GM19238 (cell line): ENCODE measurements at regions not wholly inside any gene's neighbourhood (a gene's known extent, or its start where the extent isn't known, plus 50 kb on each side); places are given as distances from the start of the nearest gene placed in this dataset.
"Not testable (repeated sequence)": the region's sequence is repeated elsewhere in the genome, so short reads cannot be mapped to it uniquely, and the experiment has no call there.

Experiments
- DNase-seq: peaks from one replicate; pipeline ENCODE4 v3.0.0; 2011; ENCODE audit warnings: low spot score; ENCODE audit not compliant: insufficient read length

DNA sequence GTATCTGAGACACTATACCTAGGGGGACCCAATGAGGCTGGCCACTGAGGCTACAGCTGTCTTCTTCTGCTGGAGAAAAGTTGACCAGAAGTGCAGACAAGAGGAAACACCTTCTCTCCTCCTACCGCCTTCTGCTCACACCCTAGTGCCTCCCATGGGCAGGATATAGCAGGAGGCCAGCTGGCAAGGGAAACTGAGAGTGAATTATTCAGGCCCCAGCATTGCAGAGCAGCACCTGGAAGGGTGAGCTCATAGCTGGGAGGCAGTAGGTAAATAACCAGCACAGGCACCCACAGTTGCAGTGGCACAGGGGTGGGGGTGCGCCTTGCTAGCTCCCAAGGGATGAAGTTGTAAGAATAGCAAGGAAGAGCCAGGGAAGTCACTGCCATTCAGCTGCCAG lies 267.4 kb upstream of the NCAM1 start:
- DNase-seq, result no peak

DNA sequence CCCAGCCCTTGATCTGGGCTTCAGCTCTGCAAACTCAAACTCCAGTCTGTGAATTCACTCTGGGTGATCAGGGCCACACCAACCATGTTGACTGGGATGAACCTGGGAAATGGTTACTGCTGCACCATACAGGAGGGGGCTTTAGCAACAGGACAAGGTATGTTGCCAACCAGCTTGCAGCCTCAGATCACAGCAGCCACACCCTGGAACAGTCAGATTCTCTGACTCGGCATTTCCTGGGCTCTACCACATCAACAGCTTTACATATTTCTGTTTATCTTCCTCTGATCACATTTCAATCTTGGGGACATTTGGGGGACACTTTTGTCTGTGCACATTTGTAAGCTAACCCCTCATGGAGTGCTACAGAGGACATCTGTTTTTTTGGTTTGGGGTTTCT lies 267.0 kb upstream of the NCAM1 start:
- DNase-seq, result no peak

DNA sequence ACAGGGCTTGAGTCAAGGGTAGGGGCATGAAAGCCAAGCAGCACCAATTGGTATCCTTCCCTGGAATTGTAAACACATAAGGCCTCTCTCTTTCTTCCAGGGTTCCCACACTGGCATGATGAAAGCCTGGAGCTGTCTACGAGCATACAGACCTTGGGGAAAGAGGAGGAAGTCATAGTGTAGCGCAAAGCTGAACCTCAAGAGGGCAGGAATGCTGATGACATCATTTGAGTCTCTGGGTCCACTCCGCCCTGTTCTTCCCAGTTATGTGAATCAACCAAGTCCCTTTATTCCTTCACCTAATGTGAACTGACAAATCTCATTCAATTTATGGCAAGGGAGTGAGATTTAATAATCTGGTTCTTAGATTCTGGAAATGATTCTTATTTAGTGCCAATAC lies 266.4 kb upstream of the NCAM1 start:
- DNase-seq, result no peak

DNA sequence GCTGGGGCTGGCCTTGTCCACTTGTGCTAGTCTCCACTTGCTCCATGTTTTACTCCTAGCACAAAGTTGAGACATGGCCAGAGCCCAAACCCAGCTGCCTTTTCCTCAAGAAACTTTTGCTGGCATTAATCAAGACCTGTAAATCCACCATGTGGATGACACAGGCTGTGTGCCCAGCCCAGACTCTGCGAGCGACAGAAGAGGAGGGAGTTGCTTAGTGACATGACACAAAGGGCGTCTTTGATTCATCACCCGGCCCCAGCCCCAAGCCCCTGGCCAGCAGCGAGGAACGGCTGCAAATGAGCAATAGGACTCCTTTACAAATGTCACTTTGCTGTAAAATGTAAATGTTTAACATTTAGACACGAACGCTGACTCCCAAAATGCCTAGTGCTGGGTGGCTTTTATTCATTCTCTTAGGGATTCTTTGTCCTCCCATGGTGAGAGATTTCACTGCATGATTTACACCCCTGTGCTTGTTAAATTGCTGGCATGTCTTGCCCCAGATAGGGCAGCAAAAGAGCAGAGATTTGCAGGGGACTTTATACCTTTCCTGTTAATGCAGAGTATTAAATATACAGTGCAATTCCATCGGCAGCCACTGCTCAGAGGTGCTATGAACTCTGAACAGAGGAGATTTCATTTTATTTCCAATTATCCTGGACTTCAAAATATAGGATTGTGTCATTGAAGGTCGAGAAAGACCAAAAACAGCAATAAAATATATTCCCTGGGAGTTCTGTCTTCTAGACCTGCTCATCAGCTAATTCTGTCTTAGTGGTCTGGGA lies 263.6 kb upstream of the NCAM1 start:
- DNase-seq, result no peak

DNA sequence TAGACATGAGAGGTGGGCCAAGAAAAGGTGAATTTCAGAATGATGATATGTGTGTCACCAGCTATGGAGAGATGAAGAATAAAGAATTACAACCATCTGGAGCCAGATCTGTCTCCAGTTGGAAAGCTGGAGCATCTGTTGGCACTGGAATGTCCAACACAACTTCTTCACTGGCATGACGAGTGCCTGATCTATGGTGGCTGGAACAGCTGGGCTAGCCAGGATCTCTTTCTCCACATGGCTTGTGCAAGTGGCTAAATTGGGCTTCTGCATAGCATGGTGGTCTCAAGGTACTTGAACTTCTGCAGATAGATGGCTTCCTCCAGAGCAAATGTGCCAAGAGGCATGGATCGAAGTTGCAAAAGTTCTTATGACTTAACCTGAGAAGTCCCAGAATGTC lies 256.1 kb upstream of the NCAM1 start:
- no peak for DNase-seq

DNA sequence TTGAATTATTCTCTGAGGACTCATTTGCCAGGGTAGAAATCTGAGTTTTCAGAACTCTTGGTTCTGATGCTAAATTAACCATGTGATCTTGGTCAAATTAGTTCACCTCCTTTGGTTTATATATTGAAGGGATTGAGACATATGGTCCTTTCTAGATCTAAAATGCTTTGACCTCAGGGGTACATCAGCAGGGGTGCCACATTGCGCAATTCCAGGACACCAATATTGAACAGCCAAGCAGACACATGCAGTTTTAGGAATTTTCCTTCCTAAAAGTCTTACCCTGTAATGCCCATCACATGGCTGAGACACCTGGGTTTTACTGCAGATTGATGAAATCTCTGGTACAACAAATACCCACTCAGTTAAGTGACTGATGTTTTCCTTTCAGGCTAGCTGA lies 254.4 kb upstream of the NCAM1 start:
- no peak for DNase-seq

DNA sequence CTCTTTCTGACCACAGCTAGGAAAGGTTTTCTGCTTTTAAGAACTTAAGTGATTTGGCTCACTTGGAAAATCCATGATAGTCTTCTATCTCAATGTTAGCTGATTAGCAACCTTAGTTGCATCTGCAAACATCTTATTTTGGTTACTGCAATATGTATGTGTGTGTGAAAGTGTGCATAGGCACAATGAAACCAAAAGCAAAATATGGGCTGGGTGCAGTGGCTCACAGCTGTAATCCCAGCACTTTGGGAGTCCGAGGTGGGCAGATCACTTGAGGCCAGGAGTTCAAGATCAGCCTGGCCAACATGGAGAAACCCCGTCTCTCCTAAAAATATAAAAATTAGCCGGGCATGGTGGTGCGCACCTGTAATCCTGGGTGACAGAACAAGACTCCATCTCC lies 246.9 kb upstream of the NCAM1 start:
- not testable (repeated sequence) for DNase-seq

DNA sequence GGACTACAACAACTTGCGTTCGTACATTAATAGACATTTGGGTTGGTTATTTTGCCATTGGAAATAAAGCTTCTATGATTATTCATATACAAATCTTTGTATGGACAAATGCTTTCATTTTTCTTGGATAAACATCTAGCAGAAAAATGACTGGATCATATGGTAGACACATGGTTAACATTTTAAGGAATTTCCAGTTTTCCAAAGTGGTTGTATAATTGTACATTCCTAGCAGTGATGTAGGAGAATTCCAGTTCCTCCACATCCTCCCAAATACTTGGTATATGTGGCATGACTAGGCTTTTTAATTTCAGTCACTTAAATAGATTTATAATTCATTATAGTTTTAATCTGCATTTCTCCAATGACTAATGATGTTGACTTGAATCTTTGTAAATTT lies 246.2 kb upstream of the NCAM1 start:
- no peak for DNase-seq

DNA sequence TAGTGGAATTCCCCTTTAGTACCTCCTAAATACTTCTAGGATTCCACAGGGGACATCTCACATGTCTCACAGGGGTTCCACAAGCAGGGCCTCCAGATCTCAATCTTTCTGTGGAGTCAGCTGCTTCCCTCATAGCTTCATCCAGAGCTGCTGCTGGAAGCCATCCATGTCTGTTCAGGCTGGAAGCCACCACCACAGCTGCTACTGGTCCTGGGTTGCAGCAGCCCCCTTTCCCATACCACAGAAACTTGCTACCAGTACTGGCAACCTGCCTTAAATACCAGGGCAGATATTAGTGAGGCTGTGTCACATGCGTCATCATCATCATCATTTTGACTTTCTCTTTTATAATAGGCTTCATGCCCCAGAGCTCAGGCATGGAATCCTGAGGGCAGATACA lies 242.7 kb upstream of the NCAM1 start:
- no peak for DNase-seq

DNA sequence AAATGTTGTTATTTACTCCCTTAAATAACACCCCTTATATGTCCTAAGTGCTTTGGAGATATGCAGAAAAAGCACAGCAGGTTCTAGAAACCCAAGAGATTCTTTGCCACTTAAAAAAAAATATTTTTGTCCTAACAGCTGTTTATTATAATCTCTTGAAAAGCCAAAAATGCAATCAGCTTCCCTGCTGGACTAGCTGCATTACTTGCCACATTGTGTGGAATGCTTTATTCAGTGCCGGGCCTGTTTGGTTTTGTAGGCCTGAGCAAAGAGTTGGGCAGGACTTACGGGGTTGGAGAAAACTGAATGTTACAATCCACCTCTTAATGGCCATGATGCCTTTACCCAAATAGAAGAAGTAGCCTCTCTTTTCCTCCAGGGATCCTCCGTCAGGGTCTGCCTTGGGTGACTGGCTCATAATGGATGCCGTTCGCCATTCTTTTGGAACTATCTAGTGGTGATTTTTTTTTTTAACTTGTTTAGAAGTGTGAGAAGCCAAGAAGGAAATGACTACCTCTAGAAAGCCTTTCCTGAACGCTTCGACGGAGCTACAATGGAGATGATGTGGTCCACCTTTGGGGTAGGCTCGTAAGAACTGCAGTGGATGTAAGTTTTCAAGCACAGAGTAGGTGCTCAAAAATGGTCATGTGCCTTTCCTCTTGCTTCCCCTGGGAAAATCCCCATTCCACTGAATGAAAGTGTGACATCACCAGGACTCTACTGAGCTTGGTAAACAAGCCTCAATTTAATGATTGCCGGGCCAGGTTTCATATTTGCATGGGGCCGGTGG lies 241.3 kb upstream of the NCAM1 start:
- no peak for DNase-seq

DNA sequence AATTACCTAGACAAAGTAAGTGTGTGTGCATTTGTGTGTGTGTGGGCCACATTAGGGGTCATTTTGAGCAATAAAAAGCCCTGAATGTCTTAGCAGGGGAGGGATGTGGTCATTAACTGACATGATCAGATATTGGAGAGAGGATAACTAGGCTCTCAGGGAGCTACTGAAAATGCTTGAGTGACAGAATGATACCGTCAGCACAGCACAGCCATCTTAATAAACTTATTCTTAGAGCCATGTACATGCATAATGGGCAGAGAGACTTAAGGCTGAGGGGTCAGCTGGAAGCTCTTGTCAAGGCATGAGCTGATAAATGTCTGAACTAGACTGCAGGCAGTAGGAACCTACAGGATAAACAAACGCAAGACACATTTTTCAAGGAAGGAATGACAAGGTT lies 239.1 kb upstream of the NCAM1 start:
- no peak for DNase-seq

DNA sequence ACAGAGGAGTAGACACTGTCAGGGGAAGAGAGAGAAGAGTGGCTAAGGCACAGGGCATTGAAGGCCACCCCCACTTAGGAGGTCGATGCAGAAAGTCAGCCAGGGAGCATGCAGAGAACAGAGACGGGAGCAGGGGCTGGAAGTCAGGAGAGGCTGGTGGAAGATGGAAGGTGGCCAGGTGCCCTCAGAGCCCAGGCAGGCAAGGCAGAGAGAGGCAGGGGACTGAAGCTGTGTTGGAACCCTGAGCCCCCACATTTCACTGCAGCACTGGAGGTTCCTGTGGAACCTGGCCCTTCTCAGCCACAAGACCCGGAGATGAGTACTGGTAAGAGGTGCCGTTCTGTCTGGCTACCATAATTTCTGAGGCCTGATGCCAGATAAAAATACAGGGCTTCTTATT lies 238.3 kb upstream of the NCAM1 start:
- no peak for DNase-seq

DNA sequence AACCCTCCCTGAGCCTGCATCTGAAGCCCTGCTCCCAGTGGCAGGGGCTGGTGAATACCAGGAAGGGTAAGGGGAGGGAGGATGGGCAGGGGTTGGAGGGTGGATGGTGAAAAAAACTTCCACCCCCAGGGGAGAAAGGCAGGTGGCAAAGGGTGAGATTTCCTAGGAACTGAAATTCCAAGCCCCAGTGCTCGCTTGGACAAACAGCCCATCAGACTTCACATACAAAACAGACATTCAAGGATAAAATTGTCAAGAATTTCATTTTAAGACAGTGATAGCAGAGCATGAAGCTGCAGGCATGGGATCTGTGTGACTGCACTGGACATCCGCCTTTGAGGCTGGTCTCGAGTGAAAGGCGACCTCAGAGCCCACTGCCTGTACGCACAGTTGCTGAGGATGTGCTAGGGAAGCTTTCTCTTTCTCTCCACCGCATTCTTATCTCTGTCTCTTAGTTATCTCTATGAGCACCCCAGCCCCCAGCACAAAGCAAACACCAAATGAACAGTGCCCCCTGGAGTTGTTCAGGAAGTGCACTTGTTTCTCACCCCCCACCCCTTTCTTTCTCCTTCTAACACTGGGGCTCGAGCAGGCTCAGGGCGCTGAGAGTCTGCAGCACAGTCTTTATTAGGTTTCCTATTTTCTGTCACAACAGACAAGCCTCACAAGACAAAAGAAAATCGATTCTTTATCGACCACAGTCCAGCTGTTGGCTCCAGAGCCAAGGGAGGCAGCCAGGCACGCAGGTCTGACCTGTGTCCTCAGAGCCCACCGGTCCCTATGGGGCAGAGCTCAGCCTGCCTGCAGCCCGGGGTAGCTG lies 237.3 kb upstream of the NCAM1 start:
- DNase-seq, result no peak

DNA sequence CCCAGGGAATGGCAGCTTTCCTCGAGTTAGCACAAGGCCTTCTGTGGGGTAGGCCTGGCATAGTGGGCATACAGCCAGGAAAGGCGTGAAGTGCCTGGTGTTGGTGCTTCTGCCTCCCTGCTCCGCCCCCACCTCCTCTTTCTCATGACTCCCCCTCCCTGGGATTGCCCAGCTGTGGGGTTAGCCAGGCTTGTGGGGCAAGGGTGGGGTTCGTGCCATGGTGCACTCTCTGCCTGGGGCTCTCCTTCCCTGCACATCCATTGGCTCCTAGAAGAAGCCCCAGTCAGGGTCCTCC lies 236.8 kb upstream of the NCAM1 start:
- DNase-seq, result no peak

DNA sequence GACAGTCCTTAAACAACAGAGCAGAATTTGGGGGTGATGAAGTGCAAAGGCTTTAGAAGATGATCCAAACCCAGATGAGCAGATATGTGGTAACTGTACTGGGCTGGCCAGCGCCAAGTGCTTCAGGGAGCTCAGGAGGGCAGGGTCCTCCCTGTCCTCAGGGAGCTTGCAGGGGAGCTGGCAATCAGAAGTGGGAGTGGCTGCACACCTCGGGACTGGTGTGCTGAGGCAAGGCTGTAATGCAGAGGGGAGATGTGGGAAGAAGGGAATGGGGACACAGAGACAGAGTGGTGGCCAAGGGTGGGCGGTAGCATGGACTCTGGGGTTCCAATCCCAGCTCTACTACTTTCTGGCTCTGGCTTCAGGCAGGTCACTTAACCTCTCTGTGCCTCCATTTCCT lies 235.6 kb upstream of the NCAM1 start:
- DNase-seq, result no peak

DNA sequence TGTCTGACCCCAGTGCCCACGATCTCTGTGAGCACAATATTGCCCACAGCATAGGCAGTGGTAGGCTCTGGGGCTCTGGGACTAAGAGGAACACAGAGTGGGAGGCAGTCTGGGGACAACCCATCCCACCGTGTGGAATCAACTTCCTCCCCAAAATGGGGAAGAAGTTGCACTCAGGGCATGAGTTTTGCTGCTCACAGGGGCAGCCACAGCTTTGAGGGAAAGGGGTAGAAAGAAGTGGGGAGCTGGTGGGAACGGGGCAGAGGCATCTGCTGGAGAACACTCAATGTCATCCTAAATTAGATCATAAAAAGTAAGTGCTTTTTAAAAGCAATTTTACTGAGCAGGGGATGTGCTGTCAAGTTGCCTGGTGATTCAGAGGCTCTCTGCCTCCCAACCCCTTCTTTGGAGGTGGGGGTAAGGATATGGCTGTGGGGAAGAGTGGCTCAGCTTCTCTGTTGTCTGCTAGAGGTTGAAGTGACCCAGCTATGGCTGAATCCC lies 233.8 kb upstream of the NCAM1 start:
- no peak for DNase-seq

DNA sequence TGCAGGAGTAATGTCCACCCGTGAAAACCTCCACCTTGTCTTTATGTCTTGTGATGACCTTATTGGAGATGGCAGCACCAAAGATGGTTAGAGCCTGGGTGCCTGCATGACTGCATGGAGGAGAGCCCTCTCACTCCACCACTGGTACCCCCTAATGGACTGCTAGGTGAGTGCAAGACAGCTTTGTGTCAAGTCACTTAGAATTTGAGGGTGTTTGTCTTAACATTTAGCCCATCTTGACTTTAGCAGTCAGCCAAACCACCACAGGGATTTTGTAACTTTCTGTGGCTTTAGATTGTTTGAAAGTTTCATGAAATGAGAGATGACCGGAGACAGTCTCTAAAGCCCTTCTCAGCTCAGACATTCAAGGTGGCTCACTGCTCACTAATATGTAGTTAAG lies 232.9 kb upstream of the NCAM1 start:
- DNase-seq, result no peak

DNA sequence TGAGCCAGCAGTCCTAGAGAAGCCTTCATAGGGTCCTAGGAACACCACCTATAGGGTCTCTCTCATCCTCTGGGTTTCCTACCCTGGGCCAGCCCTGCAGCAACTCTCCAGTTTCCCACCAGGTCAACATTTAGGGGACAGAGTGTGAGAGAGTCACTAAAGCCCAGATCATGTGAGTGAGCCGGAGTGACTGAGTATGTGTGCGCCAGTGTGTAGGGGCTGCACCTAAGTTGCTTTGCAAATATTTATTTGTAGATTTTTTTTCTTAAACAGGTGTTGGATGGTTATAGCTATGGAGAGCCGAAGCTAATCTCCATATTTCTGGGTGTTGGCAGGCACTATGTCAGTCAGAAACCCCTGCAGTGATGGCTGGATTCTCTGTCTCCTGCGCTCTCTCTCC lies 232.5 kb upstream of the NCAM1 start:
- no peak for DNase-seq

DNA sequence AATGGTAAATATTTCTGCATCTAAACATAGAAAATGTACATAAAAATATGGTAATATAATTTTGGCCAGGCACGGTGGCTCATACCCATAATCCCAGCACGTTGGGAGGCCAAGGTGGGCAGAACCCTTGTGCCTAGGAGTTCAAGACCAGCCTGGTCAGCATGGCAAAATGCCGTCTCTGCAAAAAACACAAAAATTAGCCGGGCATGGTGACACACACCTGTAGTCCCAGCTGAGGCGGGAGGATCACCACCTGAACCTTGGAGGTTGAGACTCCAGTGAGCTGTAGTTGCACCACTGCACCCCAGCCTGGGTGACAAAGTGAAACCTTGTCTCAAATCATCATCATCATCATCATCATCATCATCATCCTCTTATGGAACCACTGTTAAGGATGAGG lies 230.6 kb upstream of the NCAM1 start:
- DNase-seq, result no peak

DNA sequence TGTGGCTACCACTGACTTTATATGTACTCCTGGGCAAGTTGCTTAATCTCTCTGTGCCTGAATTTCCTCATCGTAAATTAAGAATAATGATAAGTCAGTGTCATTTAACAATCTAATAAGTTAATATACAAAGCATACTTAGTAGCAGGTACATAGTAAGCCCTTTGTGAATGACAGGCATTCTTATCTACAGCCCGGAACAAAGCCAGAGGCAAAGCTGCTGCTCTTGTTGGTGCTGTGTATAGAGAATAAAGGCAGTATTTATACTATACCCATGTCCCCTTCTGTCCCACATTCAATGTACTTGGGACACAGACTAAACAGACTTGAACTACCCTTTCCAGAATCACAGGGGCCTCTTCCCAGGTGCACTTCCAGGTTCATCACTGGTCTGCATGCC lies 229.7 kb upstream of the NCAM1 start:
- DNase-seq, result no peak

DNA sequence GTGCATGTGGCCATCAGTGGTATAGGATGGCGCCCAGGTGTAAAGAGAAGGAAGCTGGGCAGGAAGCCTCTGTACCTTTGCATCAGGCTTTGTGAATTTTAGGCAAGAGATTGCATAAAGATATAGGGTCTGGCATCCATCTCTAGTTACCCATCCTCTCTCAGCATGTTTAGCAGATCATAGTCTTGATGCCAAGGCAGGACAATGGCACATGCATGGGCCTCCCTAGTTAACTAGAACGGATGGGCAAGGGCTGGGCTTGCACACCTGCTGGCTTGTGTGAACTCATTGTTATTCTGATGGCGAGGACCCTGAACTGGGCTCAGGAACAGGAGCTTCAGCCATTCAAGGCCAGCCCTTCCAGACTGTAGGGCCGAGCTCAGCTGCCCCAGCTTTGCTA lies 229.2 kb upstream of the NCAM1 start:
- no peak for DNase-seq

DNA sequence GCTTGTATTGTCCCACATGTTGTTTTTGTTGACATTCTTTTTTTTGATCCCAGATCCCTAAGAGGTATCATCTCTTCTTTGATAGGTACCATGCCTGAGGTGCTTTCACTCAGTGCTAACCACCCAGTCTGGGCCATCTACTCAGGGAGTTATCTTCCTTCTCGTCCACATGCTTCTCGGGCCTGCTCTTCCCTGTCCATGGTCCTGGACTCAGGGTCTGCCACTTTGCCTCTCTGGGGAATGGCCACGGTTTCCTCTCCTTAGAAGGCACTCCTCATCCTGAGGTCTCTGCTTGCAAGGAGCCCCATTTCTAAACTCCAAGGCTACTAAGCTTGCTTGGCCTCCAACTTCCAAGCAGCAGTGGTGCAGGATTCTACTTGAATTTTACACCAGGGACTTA lies 227.0 kb upstream of the NCAM1 start:
- no peak for DNase-seq
